ENCODE measurements at regions not wholly inside any gene's neighbourhood (a gene's known extent, or its start where the extent isn't known, plus 50 kb on each side); places are given as distances from the start of the nearest gene placed in this dataset.

DNA sequence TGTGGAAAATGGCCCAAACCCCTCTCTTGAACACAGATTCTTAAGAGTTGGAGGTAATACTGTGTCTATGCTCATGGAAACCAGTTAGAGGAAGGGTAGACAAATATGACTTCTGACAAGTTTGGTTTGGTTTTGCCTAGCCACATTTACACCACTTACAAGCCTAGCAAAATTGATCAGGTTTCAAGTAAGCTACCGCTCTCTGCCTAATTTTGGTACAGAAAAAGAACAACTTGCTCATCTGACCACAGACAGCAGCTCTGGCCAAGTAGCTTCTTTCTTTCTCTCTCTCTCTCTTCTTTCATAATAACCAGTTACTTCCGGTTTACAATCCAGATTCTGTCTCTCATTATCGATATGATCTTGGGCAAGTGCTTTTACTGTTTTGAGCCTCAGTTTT is 260.0 kb downstream of the GLUD2 start:
- H3K27ac ChIP-seq: no peak overlapping the region
- H3K4me2 ChIP-seq: no peak overlapping the region
- TF ChIP-seq ZSCAN20 (CRISPR knock-in tag; IDR thresholded peaks at IDR 0.05) (no peak), EHF (CRISPR knock-in tag; IDR thresholded peaks at IDR 0.05) (no peak), RAD21 (conservative IDR thresholded peaks at IDR 0.05 in 1 of 2, IDR thresholded peaks at IDR 0.05 in 1 of 2) (no peak), NFE2L2 (conservative IDR thresholded peaks at IDR 0.05; ENCODE audit: low read length) (no peak), RCOR1 (IDR thresholded peaks at IDR 0.05; ENCODE audit: low read depth, low read length) (no peak), MAZ (IDR thresholded peaks at IDR 0.05; ENCODE audit: borderline replicate concordance, low read depth, low read length) (no peak)
- TF ChIP-seq, protein P1, sequence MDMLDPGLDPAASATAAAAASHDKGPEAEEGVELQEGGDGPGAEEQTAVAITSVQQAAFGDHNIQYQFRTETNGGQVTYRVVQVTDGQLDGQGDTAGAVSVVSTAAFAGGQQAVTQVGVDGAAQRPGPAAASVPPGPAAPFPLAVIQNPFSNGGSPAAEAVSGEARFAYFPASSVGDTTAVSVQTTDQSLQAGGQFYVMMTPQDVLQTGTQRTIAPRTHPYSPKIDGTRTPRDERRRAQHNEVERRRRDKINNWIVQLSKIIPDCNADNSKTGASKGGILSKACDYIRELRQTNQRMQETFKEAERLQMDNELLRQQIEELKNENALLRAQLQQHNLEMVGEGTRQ (IDR thresholded peaks at IDR 0.05): no peak
- ChIA-PET CTCF (interaction anchor here (1.1 kb wide), 1 partner anchor 12 kb away, joined by 3 read pairs; no protein-coding TSS in a partner anchor), POLR2A (no interaction called here)
- H3K9me3 ChIP-seq: no peaks in the 10 kb centered on the region
- no peak overlapping the region for H3K4me3 ChIP-seq
- 27% methylated on average over 3 of the region's 3 CpGs for WGBS (ENCODE audit: missing lambda C conversion rate)
- no peak for FAIRE-seq
- no peak for DNase-seq (ENCODE audit: low read depth in 1 of 2, low spot score in 1 of 2)
- ATAC-seq: no peak
- H3K4me1 ChIP-seq: no peaks in the 10 kb centered on the region

DNA sequence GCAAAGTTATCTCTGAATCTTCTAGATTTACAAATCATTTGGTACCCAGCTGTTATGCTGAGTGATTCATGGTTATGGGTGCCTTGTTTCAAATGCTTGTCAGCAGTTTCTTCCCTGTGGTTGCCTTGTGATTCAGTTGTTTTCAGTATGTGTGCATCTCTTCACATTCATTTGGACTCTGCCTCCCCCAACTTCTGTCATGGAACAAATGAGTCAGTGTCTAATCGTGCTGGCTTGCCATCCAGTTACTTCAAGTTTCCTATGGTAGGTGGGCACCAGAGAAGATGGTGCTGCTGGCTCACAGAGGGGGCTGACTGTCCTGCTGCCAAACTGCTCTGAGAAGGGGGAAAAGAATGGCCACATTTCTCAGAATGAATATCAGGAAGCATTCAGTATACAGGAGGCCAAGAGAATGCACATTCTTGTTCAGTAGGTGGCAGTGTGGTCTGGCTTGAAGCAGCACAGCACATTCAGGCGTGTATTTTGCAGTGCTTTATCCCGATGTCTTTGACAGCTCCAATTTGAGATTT is 260.9 kb downstream of the GLUD2 start:
- H3K4me3 ChIP-seq: no peak overlapping the region
- DNase-seq (ENCODE audit: low read depth in 1 of 2, low spot score in 1 of 2) (peak; percentile 4 to 31), ATAC-seq (peak; percentile 54 to 82; a peak in 4 of 6 replicates), FAIRE-seq (no peak)
- H3K4me2 ChIP-seq: no peak overlapping the region
- H3K9me3 ChIP-seq: no peaks in the 10 kb centered on the region
- no peaks in the 10 kb centered on the region for H3K4me1 ChIP-seq
- ChIA-PET CTCF (interaction anchor here (0.6 to 1.1 kb wide), 5 partner anchors 13 to 609 kb away, joined by 3 to 5 read pairs (median 3); no protein-coding TSS in a partner anchor), POLR2A (no interaction called here)
- WGBS (ENCODE audit: missing lambda C conversion rate): 3% methylated on average over 3 of the region's 3 CpGs
- peak; percentile 37 to 53; a peak in 4 of 5 replicates for TF ChIP-seq RAD21 (conservative IDR thresholded peaks at IDR 0.05 in 1 of 2, IDR thresholded peaks at IDR 0.05 in 1 of 2)
- TF ChIP-seq, protein P2, sequence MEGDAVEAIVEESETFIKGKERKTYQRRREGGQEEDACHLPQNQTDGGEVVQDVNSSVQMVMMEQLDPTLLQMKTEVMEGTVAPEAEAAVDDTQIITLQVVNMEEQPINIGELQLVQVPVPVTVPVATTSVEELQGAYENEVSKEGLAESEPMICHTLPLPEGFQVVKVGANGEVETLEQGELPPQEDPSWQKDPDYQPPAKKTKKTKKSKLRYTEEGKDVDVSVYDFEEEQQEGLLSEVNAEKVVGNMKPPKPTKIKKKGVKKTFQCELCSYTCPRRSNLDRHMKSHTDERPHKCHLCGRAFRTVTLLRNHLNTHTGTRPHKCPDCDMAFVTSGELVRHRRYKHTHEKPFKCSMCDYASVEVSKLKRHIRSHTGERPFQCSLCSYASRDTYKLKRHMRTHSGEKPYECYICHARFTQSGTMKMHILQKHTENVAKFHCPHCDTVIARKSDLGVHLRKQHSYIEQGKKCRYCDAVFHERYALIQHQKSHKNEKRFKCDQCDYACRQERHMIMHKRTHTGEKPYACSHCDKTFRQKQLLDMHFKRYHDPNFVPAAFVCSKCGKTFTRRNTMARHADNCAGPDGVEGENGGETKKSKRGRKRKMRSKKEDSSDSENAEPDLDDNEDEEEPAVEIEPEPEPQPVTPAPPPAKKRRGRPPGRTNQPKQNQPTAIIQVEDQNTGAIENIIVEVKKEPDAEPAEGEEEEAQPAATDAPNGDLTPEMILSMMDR (IDR thresholded peaks at IDR 0.05): peak; percentile 16; the same call in 1 of the 3 replicates
- 0 out of 3 replicates have a peak, but pooled peaks have one; percentile 12 for TF ChIP-seq SMC3 (IDR thresholded peaks at IDR 0.05)
- TF ChIP-seq JUNB (IDR thresholded peaks at IDR 0.05): no peak
- no peak for TF ChIP-seq ESRRA (IDR thresholded peaks at IDR 0.05; ENCODE audit: borderline replicate concordance, low read length)
- no peak for TF ChIP-seq RCOR1 (IDR thresholded peaks at IDR 0.05; ENCODE audit: low read depth, low read length)
- no peak for TF ChIP-seq POLR2A (IDR thresholded peaks at IDR 0.05; ENCODE audit: low read length)
- H3K27ac ChIP-seq: no peak overlapping the region

DNA sequence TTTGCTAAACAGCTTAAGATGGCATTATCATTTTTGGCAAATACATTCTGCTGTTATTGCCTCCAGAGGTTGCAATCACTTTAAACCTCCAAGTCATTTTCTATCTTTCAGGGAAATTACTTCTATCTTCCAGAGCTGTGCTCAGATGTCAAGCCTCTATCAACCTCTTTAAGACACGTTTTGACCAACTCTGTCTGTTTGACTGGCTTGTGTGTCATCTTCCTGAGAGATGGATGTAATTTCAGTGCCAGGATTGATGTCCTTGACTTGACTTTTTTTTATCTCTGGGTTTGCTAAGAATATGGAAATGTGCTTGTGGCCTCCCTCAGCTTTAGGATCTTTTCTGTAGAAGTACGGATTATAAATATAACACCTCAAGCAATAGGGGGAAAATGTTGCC is 263.4 kb downstream of the GLUD2 start:
- CTCF ChIA-PET: interaction anchor here (0.6 kb wide), 1 partner anchor 466 kb away, joined by 3 read pairs; no protein-coding TSS in a partner anchor
- H3K4me3 ChIP-seq: no peak overlapping the region
- H3K9me3 ChIP-seq: no peaks in the 10 kb centered on the region
- no peak for DNase-seq (ENCODE audit: low read depth in 1 of 2, low spot score in 1 of 2)
- TF ChIP-seq POLR2AphosphoS2 (conservative IDR thresholded peaks at IDR 0.05; ENCODE audit: low read length): no peak
- TF ChIP-seq NPAS2 (CRISPR knock-in tag; IDR thresholded peaks at IDR 0.05; ENCODE audit: borderline replicate concordance): no peak
- no peak for TF ChIP-seq HOXA7 (CRISPR knock-in tag; IDR thresholded peaks at IDR 0.05)
- no peak for TF ChIP-seq BHLHE40 (IDR thresholded peaks at IDR 0.05; ENCODE audit: low read depth, low read length)
- no peak for TF ChIP-seq FOXS1 (CRISPR knock-in tag; IDR thresholded peaks at IDR 0.05)
- no peak for FAIRE-seq
- POLR2A ChIA-PET: no interaction called here
- no peak for ATAC-seq
- no peak overlapping the region for H3K4me2 ChIP-seq
- H3K4me1 ChIP-seq: no peaks in the 10 kb centered on the region
- 20% methylated on average over 2 of the region's 2 CpGs for WGBS (ENCODE audit: missing lambda C conversion rate)
- no peak overlapping the region for H3K27ac ChIP-seq

DNA sequence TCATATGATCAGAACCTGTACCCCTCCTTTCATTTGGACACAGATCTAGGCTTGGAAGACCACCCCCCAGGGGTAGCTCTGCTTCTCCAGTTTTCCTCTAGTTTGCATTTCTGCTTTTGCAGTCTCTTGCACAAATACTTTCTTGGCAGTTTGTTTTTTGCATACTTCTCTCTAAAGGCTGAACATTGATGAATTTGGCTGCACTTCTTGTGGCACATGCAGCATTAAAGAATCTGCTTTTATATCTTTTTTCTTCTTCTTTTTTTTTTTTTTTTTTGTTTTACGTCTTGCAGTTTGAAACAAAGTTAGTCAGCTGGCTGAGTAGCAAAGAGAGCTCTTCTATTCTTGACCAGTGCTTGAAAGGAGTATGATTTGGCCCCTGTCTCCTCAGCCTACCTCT is 273.0 kb downstream of the GLUD2 start:
- Histone ChIP-seq H3K4me2 (no peak overlapping the region), H3K9me3 (no peaks in the 10 kb centered on the region), H3K27ac (no peak overlapping the region), H3K4me1 (no peaks in the 10 kb centered on the region), H3K4me3 (no peak overlapping the region)
- DNase-seq (ENCODE audit: low read depth in 1 of 2, low spot score in 1 of 2): no peak
- TF ChIP-seq CHD4 (IDR thresholded peaks at IDR 0.05; ENCODE audit: borderline replicate concordance): no peak
- TF ChIP-seq TP53 (CRISPR knock-in tag; IDR thresholded peaks at IDR 0.05): no peak
- TF ChIP-seq, protein P3, sequence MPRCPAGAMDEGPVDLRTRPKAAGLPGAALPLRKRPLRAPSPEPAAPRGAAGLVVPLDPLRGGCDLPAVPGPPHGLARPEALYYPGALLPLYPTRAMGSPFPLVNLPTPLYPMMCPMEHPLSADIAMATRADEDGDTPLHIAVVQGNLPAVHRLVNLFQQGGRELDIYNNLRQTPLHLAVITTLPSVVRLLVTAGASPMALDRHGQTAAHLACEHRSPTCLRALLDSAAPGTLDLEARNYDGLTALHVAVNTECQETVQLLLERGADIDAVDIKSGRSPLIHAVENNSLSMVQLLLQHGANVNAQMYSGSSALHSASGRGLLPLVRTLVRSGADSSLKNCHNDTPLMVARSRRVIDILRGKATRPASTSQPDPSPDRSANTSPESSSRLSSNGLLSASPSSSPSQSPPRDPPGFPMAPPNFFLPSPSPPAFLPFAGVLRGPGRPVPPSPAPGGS (IDR thresholded peaks at IDR 0.05): no peak
- ChIA-PET POLR2A (no interaction called here), CTCF (no interaction called here)
- no peak for ATAC-seq
- no peak for FAIRE-seq
- whole genome bisulfite sequencing (ENCODE audit: missing lambda C conversion rate): 13% methylated on average over 1 of the region's 1 CpG
